ENCODE measurements at regions not wholly inside any gene's neighbourhood (a gene's known extent, or its start where the extent isn't known, plus 50 kb on each side); places are given as distances from the start of the nearest gene placed in this dataset.
"Not testable (repeated sequence)": the region's sequence is repeated elsewhere in the genome, so short reads cannot be mapped to it uniquely, and the experiment has no call there.

- H3K27ac ChIP-seq = no peak overlapping the region
- no peak for DNase-seq (ENCODE audit: low read depth, low spot score)
Observed at GRCh38 chr5:39691993-39692392, 267.2 kb upstream of the DAB2 start.

GRCh38 chr5:39691136-39691535 lies 266.4 kb upstream of the DAB2 start:
- no peak for DNase-seq (ENCODE audit: low read depth, low spot score)
- H3K27ac ChIP-seq = no peak overlapping the region

GRCh38 chr5:39689919-39690318 lies 265.1 kb upstream of the DAB2 start:
- DNase-seq (ENCODE audit: low read depth, low spot score) = no peak
- no peak overlapping the region for H3K27ac ChIP-seq

GRCh38 chr5:39687924-39688323 lies 263.1 kb upstream of the DAB2 start:
- not testable (repeated sequence) for DNase-seq (ENCODE audit: low read depth, low spot score); H3K27ac ChIP-seq

- H3K27ac ChIP-seq = no peak overlapping the region
- DNase-seq (ENCODE audit: low read depth, low spot score) = no peak
Observed at GRCh38 chr5:39680213-39680612, 255.4 kb upstream of the DAB2 start.

- no peak overlapping the region for H3K27ac ChIP-seq
- no peak for DNase-seq (ENCODE audit: low read depth, low spot score)
Observed at GRCh38 chr5:39678534-39678933, 253.8 kb upstream of the DAB2 start.

- DNase-seq (ENCODE audit: low read depth, low spot score) = no peak
Observed at GRCh38 chr5:39675676-39676075, 250.9 kb upstream of the DAB2 start.

GRCh38 chr5:39674209-39675082 lies 249.7 kb upstream of the DAB2 start:
- DNase-seq (ENCODE audit: low read depth, low spot score) = no peak
- no peak overlapping the region for H3K27ac ChIP-seq

More at GRCh38 chr5:39675676-39676075, 250.9 kb upstream of the DAB2 start:
- H3K27ac ChIP-seq = no peak overlapping the region

GRCh38 chr5:39671561-39671961 lies 246.8 kb upstream of the DAB2 start:
- H3K27ac ChIP-seq = no peak overlapping the region
- DNase-seq (ENCODE audit: low read depth, low spot score) = no peak

- DNase-seq (ENCODE audit: low read depth, low spot score) = no peak
- H3K27ac ChIP-seq = no peak overlapping the region
Observed at GRCh38 chr5:39670955-39671354, 246.2 kb upstream of the DAB2 start.

GRCh38 chr5:39670391-39670790 lies 245.6 kb upstream of the DAB2 start:
- no peak for DNase-seq (ENCODE audit: low read depth, low spot score)
- no peak overlapping the region for H3K27ac ChIP-seq

- no peak overlapping the region for H3K27ac ChIP-seq
- DNase-seq (ENCODE audit: low read depth, low spot score) = no peak
Observed at GRCh38 chr5:39668980-39669379, 244.2 kb upstream of the DAB2 start.

GRCh38 chr5:39665328-39665727 lies 240.5 kb upstream of the DAB2 start:
- DNase-seq (ENCODE audit: low read depth, low spot score) = no peak
- H3K27ac ChIP-seq = no peak overlapping the region

- H3K27ac ChIP-seq = no peak overlapping the region
- DNase-seq (ENCODE audit: low read depth, low spot score) = no peak
Observed at GRCh38 chr5:39662945-39663344, 238.2 kb upstream of the DAB2 start.

GRCh38 chr5:39661026-39661779 lies 236.4 kb upstream of the DAB2 start:
- DNase-seq (ENCODE audit: low read depth, low spot score) = no peak
- H3K27ac ChIP-seq = no peak overlapping the region

- DNase-seq (ENCODE audit: low read depth, low spot score) = no peak
Observed at GRCh38 chr5:39660020-39660419, 235.2 kb upstream of the DAB2 start.

GRCh38 chr5:39658866-39659265 lies 234.1 kb upstream of the DAB2 start:
- no peak for DNase-seq (ENCODE audit: low read depth, low spot score)
- H3K27ac ChIP-seq = no peak overlapping the region

More at GRCh38 chr5:39660020-39660419, 235.2 kb upstream of the DAB2 start:
- no peak overlapping the region for H3K27ac ChIP-seq

- no peak overlapping the region for H3K27ac ChIP-seq
- DNase-seq (ENCODE audit: low read depth, low spot score) = no peak
Observed at GRCh38 chr5:39657943-39658342, 233.2 kb upstream of the DAB2 start.

- no peak for DNase-seq (ENCODE audit: low read depth, low spot score)
- H3K27ac ChIP-seq = no peak overlapping the region
Observed at GRCh38 chr5:39656600-39656999, 231.8 kb upstream of the DAB2 start.

GRCh38 chr5:39654715-39655114 lies 229.9 kb upstream of the DAB2 start:
- DNase-seq (ENCODE audit: low read depth, low spot score) = no peak
- H3K27ac ChIP-seq = no peak overlapping the region

GRCh38 chr5:39652481-39652880 lies 227.7 kb upstream of the DAB2 start:
- DNase-seq (ENCODE audit: low read depth, low spot score); H3K27ac ChIP-seq: not testable (repeated sequence)

All from epithelial cell of prostate (primary cell).